ENCODE measurements at regions not wholly inside any gene's neighbourhood (a gene's known extent, or its start where the extent isn't known, plus 50 kb on each side); places are given as distances from the start of the nearest gene placed in this dataset.

DNA sequence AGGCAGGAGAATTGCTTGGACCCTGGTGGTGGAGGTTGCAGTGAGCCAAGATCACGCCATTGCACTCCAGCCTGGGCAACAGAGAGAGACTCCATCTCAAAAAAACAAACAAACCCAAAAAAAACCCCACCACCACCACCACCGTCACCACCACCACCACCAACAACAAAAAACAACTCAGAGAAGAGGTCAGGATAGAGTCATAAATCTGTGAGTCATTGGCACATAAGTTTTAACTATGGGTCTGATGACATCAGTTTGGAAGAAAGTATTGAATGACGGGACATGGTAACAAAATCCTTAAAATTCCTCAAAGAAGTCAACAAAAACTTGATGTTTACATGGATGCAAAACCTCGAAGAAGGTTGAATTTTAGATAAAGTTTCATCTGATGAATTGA is 288.0 kb upstream of the SFRP2 start:
- TF ChIP-seq, protein P1, sequence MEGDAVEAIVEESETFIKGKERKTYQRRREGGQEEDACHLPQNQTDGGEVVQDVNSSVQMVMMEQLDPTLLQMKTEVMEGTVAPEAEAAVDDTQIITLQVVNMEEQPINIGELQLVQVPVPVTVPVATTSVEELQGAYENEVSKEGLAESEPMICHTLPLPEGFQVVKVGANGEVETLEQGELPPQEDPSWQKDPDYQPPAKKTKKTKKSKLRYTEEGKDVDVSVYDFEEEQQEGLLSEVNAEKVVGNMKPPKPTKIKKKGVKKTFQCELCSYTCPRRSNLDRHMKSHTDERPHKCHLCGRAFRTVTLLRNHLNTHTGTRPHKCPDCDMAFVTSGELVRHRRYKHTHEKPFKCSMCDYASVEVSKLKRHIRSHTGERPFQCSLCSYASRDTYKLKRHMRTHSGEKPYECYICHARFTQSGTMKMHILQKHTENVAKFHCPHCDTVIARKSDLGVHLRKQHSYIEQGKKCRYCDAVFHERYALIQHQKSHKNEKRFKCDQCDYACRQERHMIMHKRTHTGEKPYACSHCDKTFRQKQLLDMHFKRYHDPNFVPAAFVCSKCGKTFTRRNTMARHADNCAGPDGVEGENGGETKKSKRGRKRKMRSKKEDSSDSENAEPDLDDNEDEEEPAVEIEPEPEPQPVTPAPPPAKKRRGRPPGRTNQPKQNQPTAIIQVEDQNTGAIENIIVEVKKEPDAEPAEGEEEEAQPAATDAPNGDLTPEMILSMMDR (IDR thresholded peaks at IDR 0.05; ENCODE audit: insufficient read depth, low read length, poor library complexity, severe bottlenecking): no peak
- TF ChIP-seq EZH2phosphoT487 (conservative IDR thresholded peaks at IDR 0.05; ENCODE audit: low read length): no peak
